HG03097 (cell line): ENCODE measurements at regions not wholly inside any gene's neighbourhood (a gene's known extent, or its start where the extent isn't known, plus 50 kb on each side); places are given as distances from the start of the nearest gene placed in this dataset.

Experiments used
- ATAC-seq: cut with Tn5 transposase; IDR thresholded peaks from one replicate; pipeline ENCODE4 v1.9.1; 2021; ENCODE audit not compliant: unreplicated experiment, low FRiP score

DNA sequence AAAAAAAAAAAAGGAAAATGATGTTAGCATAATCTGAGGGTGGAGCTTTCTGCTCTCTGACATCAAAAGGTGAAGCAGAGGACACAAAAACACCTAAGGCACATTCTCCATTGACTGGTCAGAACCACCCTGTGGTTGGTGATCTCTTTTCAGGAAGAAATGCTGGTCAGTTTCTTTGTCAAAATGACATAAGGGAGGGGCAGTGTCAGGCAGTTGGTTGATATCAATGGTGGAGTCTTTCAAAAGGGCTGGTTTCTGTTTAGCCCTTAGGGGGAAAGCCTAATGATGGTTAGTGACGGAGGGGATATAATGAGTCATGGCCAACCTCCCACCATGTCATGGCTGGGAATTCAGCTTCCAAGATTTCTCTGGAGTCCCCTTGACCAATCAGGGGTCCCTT lies 185.9 kb upstream of the GBE1 start:
- ATAC-seq = no peak

GRCh38 chr3:81938681-81939080 lies 177.2 kb upstream of the GBE1 start:
- no peak for ATAC-seq

- ATAC-seq = no peak
Measured at GRCh38 chr3:81936817-81937216, 175.4 kb upstream of the GBE1 start.

- ATAC-seq = no peak
Measured at GRCh38 chr3:81932681-81933080, 171.2 kb upstream of the GBE1 start.

DNA sequence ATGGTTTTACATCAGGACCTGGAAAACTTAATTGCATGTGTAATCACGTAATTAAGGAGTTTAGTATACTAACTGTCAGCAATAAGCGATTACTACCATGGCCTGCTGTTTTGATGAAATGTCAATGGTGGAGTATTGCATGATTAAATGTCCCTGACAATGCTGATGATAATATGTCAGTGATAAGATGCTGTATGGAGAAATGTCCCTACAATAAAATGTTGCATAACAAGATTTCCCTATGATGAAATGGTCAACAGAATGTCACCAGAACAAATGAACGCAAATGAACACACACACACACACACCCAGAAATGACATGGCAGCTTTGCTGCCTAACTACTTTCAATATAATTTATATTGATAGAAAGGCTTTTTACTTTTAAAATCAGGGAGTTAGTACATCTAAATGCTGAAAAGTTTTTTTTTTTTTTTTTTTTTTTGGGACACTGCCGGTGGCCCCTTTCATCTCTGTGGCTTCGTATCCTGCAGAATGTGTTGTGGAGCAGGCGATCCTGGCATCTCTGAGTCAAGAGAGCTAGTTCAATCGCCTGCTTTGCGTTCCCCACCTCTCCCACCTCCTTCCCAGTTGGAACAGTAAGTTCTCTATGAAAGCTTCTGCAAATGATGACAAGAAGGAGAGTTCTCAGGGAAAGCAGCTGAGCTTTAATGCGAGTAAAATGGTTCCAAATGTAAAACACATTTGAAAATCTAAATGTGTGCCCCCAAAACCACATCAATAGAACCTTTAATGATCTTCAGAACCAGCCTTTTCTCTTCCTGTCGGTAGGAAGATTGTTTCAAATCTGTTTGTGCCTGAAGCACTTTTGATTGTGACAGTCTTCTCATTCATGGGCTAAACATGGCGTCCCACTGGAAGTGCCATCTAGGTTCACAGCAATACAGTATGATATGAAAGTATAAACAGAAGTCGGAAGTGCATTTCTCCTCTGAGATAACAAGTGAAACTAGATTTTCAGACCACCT lies 170.1 kb upstream of the GBE1 start:
- ATAC-seq = no peak

GRCh38 chr3:81929697-81930096 lies 168.3 kb upstream of the GBE1 start:
- ATAC-seq = no peak

DNA sequence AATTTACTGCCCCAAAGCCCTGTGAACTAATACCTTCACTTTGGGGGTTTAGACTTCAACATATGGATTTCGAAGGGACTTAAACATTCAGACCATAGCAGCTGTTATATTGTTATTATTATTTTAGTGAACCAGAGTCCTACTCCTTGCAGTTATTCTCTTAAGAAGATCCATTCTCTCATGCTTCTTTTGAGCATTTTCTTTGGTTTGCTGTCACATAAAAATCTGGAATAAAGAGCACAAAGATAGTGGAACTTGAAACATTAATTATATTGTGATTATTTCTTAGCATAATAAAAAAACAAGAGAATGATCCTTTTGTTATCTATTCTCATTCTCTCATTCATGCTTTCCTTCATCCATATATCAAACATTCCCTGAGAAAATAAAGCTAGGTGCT lies 166.4 kb upstream of the GBE1 start:
- no peak for ATAC-seq

- no peak for ATAC-seq
Measured at GRCh38 chr3:81925385-81925784, 163.9 kb upstream of the GBE1 start.

DNA sequence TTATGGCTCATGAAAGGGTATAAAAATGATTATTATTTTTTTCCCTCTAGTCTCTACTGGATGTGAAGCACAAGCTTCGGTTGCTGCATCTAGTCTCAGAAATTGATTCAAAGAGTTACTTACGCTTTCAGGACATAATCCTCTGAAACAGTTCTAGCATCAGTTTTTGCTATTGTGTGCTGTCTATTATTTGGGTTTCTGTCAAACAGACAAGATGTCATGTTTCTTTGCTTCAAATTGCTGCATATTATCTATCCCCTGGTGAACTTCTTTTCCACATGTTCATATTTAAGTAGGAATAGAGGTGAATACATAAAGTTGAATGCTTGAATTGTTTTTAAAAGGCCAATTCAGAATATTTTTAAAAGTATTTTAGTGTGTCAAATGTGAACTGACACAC lies 161.6 kb upstream of the GBE1 start:
- no peak for ATAC-seq

DNA sequence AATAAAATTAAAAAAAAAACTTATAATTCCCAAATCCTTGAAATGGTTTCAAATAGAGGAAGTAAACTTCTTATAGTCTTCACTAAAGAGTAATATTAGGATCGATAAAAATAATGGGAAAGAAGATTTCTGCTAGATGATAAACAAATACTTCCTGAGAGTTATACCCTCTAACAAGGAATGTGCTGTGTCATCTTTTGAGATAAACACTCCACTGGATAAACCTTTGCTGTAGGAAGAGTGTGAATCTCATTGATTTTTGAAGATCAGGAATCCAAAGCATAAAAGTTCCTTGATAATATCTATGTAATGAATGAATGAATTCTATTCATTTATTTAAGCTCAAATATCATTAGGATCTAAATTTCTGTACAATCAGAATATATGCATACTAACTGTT lies 161.0 kb upstream of the GBE1 start:
- no peak for ATAC-seq

GRCh38 chr3:81920816-81921215 lies 159.4 kb upstream of the GBE1 start:
- ATAC-seq = no peak

DNA sequence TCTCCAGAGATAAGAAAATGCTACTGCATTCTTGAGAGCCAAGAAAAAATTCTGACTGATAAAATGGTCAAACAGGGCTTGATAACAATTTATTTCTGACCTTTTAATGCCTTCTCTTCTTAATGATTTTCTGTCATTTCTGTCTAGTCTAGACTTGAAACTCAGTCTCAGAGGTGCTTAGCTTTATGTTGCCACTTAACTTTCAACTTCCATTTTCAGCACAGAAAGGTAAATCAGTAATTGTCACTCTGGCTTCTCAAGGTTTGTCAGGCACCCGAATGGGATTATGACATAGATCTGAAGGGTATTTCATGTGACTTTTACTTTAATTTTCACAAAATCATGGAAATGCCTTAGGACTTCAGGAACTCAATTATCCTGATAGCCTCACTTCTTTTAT lies 155.4 kb upstream of the GBE1 start:
- no peak for ATAC-seq

DNA sequence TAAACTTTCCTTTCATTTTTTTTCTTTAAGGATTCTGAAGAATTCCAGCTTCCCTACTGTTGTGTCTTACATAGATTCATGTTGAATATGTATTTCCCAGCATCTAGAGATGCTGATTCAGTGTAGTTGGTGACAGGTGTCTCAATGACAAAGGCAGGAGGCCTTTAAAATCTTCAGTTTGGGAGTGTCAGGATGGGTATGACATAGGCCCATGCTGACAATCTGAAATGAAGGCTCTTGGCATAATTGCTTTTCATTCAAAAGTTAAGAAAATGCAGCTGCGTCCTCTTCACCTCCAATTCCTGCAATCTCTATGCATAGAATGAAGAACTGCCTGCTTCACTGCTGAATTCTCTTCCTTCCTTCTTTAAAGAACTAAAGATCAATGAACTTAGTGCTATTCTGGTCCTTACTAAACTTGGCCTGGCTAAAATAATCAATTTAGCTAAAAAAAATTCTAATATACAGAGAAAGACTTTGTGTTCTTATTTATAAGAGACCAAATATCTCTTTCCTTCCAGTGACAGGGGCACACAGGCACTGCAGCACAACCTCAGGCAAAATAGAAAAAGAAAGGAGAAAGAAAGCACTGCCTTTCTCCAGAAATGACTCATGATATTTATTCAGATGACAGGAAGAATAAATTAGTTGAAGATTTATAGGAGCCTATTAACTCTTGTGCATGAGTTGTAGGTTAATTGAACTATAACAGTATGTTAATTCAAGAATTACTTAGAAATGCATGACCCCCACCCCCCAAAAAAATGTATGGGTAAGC lies 152.6 kb upstream of the GBE1 start:
- no peak for ATAC-seq

DNA sequence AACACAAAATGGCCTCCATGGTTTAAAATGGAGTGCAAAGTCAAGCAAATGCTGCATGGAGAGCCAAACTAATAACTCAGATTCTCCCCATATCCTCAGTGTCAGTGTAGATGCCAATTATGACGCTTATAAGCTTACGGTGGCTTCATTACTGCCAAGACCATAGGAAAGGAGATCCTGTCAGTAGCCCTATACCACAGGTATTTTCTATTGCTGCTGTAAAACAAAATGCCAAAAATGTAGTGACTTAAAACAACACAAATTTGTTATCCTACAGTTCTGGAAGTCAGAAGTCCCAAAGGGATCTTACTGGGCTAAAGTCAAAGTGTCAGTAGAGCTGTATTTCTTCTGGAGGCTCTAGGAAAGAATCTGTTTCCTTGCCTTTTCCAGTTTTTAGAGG lies 149.8 kb upstream of the GBE1 start:
- ATAC-seq = no peak

DNA sequence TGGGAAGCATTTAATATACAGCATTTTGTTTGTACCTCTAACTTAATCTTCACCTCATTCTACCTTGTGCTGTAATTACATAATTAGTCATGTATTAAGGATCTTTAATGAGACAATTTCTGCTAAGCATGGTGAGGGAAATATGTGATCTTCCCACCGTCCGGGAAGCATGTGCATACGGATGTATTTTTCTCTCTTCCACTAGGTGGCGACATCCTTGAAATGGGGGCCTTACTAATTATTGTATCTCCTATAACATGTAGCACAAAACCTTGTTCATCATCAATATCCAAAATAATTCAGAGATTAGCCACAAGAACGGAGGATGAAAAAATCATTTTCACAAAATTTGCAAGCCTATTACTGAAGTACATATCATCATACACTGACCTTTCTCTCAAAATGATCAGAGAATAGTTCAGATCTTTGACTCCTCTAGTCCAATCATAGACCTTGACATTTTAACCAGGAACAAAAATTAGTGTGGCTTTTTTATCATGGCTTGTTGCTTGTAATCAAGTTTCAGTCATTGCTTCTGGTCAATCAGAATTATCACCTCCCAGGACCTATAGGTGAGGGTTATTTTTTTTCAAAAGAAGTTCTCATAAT lies 148.9 kb upstream of the GBE1 start:
- ATAC-seq = peak; percentile 70

DNA sequence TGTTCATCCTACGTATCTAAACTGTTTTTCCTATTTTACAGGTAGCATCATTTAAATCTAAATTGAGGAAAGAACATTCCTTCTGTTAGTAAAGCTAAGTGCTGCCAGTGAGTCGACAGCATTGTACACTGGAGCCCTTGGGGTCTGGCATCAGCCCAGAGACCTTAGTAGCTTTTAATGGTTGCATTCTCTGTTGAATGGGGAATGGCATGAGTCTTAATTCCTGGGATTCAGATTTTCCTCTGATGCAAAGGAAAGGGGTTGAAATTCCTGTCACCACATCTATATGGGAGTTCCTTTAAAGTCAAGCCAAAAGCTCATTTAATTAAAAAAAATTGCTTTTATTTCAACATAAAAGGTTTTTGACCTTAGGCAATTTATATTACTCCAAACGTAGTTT lies 148.4 kb upstream of the GBE1 start:
- ATAC-seq = no peak

- ATAC-seq = no peak
Measured at GRCh38 chr3:81908561-81908960, 147.1 kb upstream of the GBE1 start.

DNA sequence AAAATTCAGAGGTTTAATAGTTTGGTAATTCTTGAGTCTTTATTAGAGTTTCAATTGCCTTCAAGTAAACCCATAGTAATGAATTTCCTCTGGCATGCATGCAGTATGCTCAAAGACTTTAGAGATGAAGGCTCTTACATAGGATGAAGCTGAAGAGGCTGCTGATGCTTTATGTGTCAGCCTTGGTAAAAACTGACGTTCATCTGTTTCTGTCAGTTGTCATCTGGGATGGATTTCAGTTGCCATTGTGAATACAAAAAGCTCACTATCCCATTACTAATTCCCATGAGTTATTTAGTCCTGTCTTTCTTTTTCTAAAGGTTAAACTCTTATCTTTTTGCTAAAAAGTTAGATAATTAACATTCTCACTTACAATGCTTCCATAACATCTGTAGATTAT lies 136.9 kb upstream of the GBE1 start:
- no peak for ATAC-seq

GRCh38 chr3:81894598-81894997 lies 133.2 kb upstream of the GBE1 start:
- ATAC-seq = no peak

DNA sequence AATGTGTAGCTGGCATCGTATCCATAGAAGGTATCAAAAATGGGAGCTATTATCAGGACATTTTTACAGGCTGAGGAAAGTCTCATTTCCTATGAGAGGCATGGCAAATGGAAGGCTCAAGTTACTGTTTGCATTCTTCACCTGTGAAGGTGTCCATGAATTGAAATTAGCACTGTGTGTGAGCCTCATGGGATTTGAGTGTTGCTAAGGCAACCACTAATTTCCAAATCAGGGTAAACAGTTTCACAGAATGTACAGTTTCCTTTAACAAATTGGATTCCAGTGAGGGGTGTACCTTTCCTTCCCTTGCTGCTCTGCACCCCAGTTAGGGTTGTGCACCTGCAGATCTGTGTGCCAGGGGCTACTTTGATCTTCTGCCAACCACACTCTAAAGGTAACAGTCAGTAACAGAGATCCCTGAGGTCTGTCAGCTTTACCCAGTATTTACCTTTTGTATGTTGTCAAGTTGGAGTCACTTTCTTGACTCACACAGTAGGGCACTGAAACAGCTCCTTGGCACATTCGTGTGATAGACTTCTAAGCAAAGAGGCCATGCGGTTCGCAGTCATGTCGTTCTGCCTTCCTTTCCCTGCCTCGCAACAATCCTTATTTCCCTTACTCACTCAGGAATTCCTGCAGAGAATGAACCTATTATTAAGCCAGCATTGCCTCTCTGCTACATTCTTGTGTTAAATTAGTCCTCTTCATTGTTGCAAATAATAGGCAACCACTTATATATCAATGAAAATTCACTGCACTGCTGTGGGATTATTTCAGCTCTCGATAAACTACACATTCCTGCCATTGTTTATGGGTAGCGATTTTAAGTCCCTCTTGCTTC lies 129.8 kb upstream of the GBE1 start:
- ATAC-seq = no peak
